HCT116 (cell line): ENCODE measurements at regions not wholly inside any gene's neighbourhood (a gene's known extent, or its start where the extent isn't known, plus 50 kb on each side); places are given as distances from the start of the nearest gene placed in this dataset.

Experiments used
- ATAC-seq: fragments of 200-7000 bp; cut with Tn5 transposase; 2 replicates; pipeline ENCODE4 v1.9.1; 2020; ENCODE audit warnings: mild to moderate bottlenecking, moderate library complexity
- BruUV-seq: library from RNA; stranded (reverse); fragments of 400-500 nt; replicated peaks from 2 replicates; lab custom pipeline; 2021; lab: Mats Ljungman, UMichigan
- CTCF ChIA-PET: fragments of 300-600 bp; sonication (Branson Sonifier 250); formaldehyde crosslinking; loops from one replicate; lab custom pipeline; 2021; ENCODE audit warnings: antibody characterized with exemption; lab: Charles Lee
- POLR2A ChIA-PET: fragments of 300-600, 350-600 bp; sonication (Branson Sonifier 250); formaldehyde crosslinking; loops from one replicate; lab custom pipeline; 2021; ENCODE audit warnings: antibody characterized with exemption; lab: Charles Lee
- RAD21 ChIA-PET, 2 experiments: fragments of 300-600 bp; sonication (Branson Sonifier 250); formaldehyde crosslinking; loops; one replicate each; lab custom pipeline; 2023; ENCODE audit warnings: low total read pairs in 2 of 2; ENCODE audit not compliant: uncharacterized antibody in 2 of 2, unreplicated experiment in 2 of 2, low non-redundant PET in 1 of 2; lab: Charles Lee
- DNase-seq: peaks from one replicate; pipeline ENCODE4 v3.0.0-alpha.2; 2010; ENCODE audit warnings: low read depth, low spot score
- H2AFZ ChIP-seq: fragments of 200-600 bp; shearing (Covaris generic), sonication (generic); 2 replicates; pipeline ENCODE4 v1.6.1; 2017; ENCODE audit warnings: low read depth, mixed run types, mixed read lengths, antibody characterized with exemption, low read length; ENCODE audit not compliant: poor library complexity, severe bottlenecking
- H3K27ac ChIP-seq: 2 replicates; pipeline ENCODE4 v1.5.1; 2012; ENCODE audit warnings: low read depth, low read length
- H3K27me3 ChIP-seq: fragments of 200-600 bp; sonication (generic); 2 replicates; pipeline ENCODE4 v1.6.1; 2016; ENCODE audit warnings: mixed run types, low read length, mixed read lengths; ENCODE audit not compliant: insufficient read depth
- H3K36me3 ChIP-seq, 2 experiments: fragments of 200-500 bp in 1 of 2; fragments of 200-600 bp in 1 of 2; sonication (Bioruptor generic) in 1 of 2; sonication (generic) in 1 of 2; 2 replicates each; pipeline versions ENCODE4 v1.5.1 to v1.6.1; 2014 to 2016; ENCODE audit warnings: low read length in 2 of 2, inconsistent platforms in 1 of 2, mixed read lengths in 1 of 2, mixed run types in 1 of 2; ENCODE audit not compliant: insufficient read depth in 2 of 2, control insufficient read depth in 1 of 2
- H3K4me1 ChIP-seq, 2 experiments: fragments of 200-600 bp in 1 of 2; sonication (generic) in 1 of 2; 2 replicates each; pipeline versions ENCODE4 v1.5.1 to v1.6.1; 2012 to 2017; ENCODE audit warnings: low read length in 2 of 2, inconsistent platforms in 1 of 2, mild to moderate bottlenecking in 1 of 2, mixed read lengths in 1 of 2, mixed run types in 1 of 2, moderate library complexity in 1 of 2; ENCODE audit not compliant: insufficient read depth in 2 of 2, control insufficient read depth in 1 of 2
- H3K4me2 ChIP-seq: fragments of 200-600 bp; sonication (generic); 2 replicates; pipeline ENCODE4 v1.6.1; 2017; ENCODE audit warnings: mixed run types, low read length, mixed read lengths
- H3K4me3 ChIP-seq, 2 experiments: fragments of 200-600 bp in 1 of 2; sonication (generic) in 1 of 2; replicated peaks in 1 of 2; 2 replicates each; pipeline ENCODE4 v1.5.1; 2011 to 2016; ENCODE audit warnings: low read length in 2 of 2, control low read depth in 1 of 2, low read depth in 1 of 2, mild to moderate bottlenecking in 1 of 2, mixed read lengths in 1 of 2, mixed run types in 1 of 2
- H3K79me2 ChIP-seq: fragments of 200-600 bp; sonication (generic); 2 replicates; pipeline ENCODE4 v1.6.1; 2017; ENCODE audit warnings: mild to moderate bottlenecking, mixed run types, low read length, moderate library complexity, mixed read lengths; ENCODE audit not compliant: insufficient read depth
- H3K9ac ChIP-seq: fragments of 200-600 bp; sonication (generic); 2 replicates; pipeline ENCODE4 v1.6.1; 2016; ENCODE audit warnings: low read length, mixed read lengths
- H3K9me2 ChIP-seq: fragments of 200-600 bp; sonication (generic), shearing (Covaris generic); 2 replicates; pipeline ENCODE4 v1.6.1; 2017; ENCODE audit warnings: mixed run types, mild to moderate bottlenecking, moderate library complexity; ENCODE audit not compliant: insufficient read depth
- H3K9me3 ChIP-seq, 2 experiments: fragments of 200-500 bp in 1 of 2; fragments of 200-600 bp in 1 of 2; sonication (Bioruptor generic) in 1 of 2; sonication (generic) in 1 of 2; 2 replicates each; pipeline ENCODE4 v1.6.1; 2014 to 2017; ENCODE audit warnings: low read length in 2 of 2, mixed read lengths in 2 of 2, inconsistent platforms in 1 of 2, low read depth in 1 of 2, mild to moderate bottlenecking in 1 of 2, mixed run types in 1 of 2, moderate library complexity in 1 of 2; ENCODE audit not compliant: control insufficient read depth in 1 of 2, insufficient read depth in 1 of 2
- H4K20me1 ChIP-seq: fragments of 200-600 bp; sonication (generic), shearing (Covaris generic); 2 replicates; pipeline ENCODE4 v1.6.1; 2017; ENCODE audit warnings: mixed run types, mild to moderate bottlenecking, moderate library complexity; ENCODE audit not compliant: insufficient read depth
- CEBPB ChIP-seq: IDR thresholded peaks from 2 replicates; pipeline ENCODE4 v1.6.1; 2012; ENCODE audit warnings: low read depth
- ELF1 ChIP-seq: IDR thresholded peaks from 2 replicates; pipeline ENCODE4 v1.6.1; 2012; ENCODE audit warnings: low read depth, borderline replicate concordance
- POLR2A ChIP-seq: IDR thresholded peaks from 2 replicates; pipeline ENCODE4 v1.7.0; 2011; ENCODE audit warnings: borderline replicate concordance; ENCODE audit not compliant: insufficient read depth, insufficient read length; ENCODE audit errors: extremely low read depth
- POLR2AphosphoS5 ChIP-seq: IDR thresholded peaks from 2 replicates; pipeline ENCODE4 v1.6.1; 2011; ENCODE audit warnings: mild to moderate bottlenecking, low read depth, low read length, moderate library complexity
- SIN3A ChIP-seq: IDR thresholded peaks from 2 replicates; pipeline ENCODE4 v1.6.1; 2012; ENCODE audit warnings: low read depth
- SP1 ChIP-seq: IDR thresholded peaks from 2 replicates; pipeline ENCODE4 v1.6.1; 2012; ENCODE audit warnings: low read depth
- ZFX ChIP-seq: fragments of 450-650 bp; IDR thresholded peaks from 2 replicates; pipeline ENCODE4 v1.6.1; 2017
- ZNF274 ChIP-seq: fragments of 200-500 bp; sonication (Bioruptor generic); IDR thresholded peaks from 2 replicates; pipeline ENCODE4 v1.6.1; 2014; ENCODE audit warnings: mild to moderate bottlenecking, low read depth, low read length, inconsistent platforms
- intact Hi-C: fragments of 100-400 bp; cut with micrococcal nuclease; formaldehyde crosslinking; loops from 2 replicates; pipeline ENCODE4 v1.10.0; 2022
- TF ChIP-seq, protein P1 (sequence below): IDR thresholded peaks from 2 replicates; pipeline ENCODE4 v1.6.1; 2011; ENCODE audit warnings: mild to moderate bottlenecking, low read length, moderate library complexity; ENCODE audit not compliant: insufficient replicate concordance; ENCODE audit errors: extremely low read depth
- TF ChIP-seq, protein P2 (sequence below): IDR thresholded peaks from 2 replicates; pipeline ENCODE4 v1.6.1; 2012
- TF ChIP-seq, protein P3 (sequence below), 3 experiments: fragments of 200-600 bp in 1 of 3; sonication (generic) in 1 of 3; IDR thresholded peaks in 2 of 3; conservative IDR thresholded peaks in 1 of 3; 2 replicates each; pipeline ENCODE4 v1.5.1; 2012 to 2017; ENCODE audit warnings: low read depth in 2 of 3, low read length in 2 of 3, antibody characterized with exemption in 1 of 3, borderline replicate concordance in 1 of 3, control low read depth in 1 of 3, mild to moderate bottlenecking in 1 of 3, mixed read lengths in 1 of 3, mixed run types in 1 of 3, moderate library complexity in 1 of 3; ENCODE audit not compliant: insufficient read depth in 1 of 3

DNA sequence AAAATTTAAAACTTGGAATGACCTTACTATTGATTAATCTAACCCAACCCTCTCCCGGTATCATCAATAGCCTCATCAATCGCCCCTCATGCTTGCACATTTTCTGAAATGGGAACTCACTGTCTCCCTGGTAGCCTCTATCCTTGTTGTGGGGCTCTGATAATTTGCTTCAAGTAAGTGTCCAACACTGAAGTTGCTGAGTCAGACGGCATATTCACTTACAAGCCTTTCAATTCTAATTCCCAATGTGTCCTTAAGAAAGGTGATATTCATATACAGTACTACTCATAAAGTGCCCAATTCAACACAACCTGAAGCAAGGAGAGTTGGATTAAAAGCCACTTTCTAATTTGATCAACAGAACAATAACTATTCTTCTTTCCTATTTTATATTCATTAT, 1146.1 kb upstream of the TMEM132C start:
- peaks cover 7 to 13% of the 10 kb centered on the region in 2 experiments for H3K4me1 ChIP-seq
- BruUV-seq = no TSS peak
- H3K27me3 ChIP-seq = no peaks in the 10 kb centered on the region
- no peak overlapping the region for H3K4me3 ChIP-seq
- RAD21 ChIA-PET = no interaction called here
- no peaks in the 10 kb centered on the region for H3K9me2 ChIP-seq
- no peaks in the 10 kb centered on the region for H3K79me2 ChIP-seq
- peaks cover 0 to 4% of the 10 kb centered on the region in 2 experiments; a peak in 2 of 4 replicates for H3K36me3 ChIP-seq
- TF ChIP-seq, protein P1, sequence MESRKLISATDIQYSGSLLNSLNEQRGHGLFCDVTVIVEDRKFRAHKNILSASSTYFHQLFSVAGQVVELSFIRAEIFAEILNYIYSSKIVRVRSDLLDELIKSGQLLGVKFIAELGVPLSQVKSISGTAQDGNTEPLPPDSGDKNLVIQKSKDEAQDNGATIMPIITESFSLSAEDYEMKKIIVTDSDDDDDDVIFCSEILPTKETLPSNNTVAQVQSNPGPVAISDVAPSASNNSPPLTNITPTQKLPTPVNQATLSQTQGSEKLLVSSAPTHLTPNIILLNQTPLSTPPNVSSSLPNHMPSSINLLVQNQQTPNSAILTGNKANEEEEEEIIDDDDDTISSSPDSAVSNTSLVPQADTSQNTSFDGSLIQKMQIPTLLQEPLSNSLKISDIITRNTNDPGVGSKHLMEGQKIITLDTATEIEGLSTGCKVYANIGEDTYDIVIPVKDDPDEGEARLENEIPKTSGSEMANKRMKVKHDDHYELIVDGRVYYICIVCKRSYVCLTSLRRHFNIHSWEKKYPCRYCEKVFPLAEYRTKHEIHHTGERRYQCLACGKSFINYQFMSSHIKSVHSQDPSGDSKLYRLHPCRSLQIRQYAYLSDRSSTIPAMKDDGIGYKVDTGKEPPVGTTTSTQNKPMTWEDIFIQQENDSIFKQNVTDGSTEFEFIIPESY = no peak
- TF ChIP-seq SP1 (no peak), ZFX (no peak), SIN3A (no peak), CEBPB (no peak)
- TF ChIP-seq, protein P2, sequence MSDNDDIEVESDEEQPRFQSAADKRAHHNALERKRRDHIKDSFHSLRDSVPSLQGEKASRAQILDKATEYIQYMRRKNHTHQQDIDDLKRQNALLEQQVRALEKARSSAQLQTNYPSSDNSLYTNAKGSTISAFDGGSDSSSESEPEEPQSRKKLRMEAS = no peak
- CTCF ChIA-PET = no interaction called here
- no peaks in the 10 kb centered on the region for H3K9me3 ChIP-seq
- no peak overlapping the region for H2AFZ ChIP-seq
- H3K9ac ChIP-seq = no peak overlapping the region
- POLR2A ChIA-PET = no interaction called here
- H4K20me1 ChIP-seq = no peaks in the 10 kb centered on the region
- ATAC-seq = no peak
- H3K27ac ChIP-seq = no peak overlapping the region
- intact Hi-C loops = no loop called here
- no peak overlapping the region for H3K4me2 ChIP-seq
- DNase-seq = no peak

DNA sequence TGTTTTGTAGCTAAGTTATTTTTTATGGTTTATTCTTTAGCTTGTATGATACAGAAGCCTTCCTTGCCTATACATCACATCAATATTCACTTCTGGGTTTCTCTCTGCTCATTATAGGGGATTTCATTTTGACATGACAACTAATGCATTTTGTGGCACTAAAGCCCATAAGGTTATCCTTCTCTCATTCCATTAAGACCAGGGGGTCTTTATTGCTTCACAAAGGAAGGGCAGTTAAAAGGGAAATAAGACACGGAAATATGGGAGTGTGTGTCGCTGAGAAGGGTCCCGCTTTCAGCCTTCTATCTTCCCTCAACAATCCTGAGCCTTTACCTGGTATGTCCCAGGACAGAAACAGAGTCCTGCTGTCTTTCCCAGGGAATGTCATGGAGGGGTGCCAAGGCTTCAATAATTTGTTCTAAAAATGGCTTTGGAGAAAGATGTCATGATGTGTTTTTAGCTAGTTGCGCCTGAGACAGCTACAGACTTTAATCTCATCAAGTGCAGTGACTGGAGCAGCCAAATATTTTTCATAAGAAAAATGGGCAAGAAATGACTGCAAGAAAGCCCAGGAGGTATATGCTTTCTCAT, 1145.4 kb upstream of the TMEM132C start:
- Histone ChIP-seq H3K9me2 (no peaks in the 10 kb centered on the region), H3K4me3 (no peak overlapping the region), H4K20me1 (no peaks in the 10 kb centered on the region), H3K79me2 (no peaks in the 10 kb centered on the region), H2AFZ (no peak overlapping the region), H3K9ac (no peak overlapping the region), H3K9me3 (no peaks in the 10 kb centered on the region), H3K27me3 (no peaks in the 10 kb centered on the region), H3K4me2 (no peak overlapping the region), H3K36me3 (peaks cover 0 to 4% of the 10 kb centered on the region in 2 experiments; a peak in 2 of 4 replicates), H3K27ac (no peak overlapping the region), H3K4me1 (peaks cover 11 to 19% of the 10 kb centered on the region in 2 experiments)
- ChIA-PET POLR2A (no interaction called here), RAD21 (no interaction called here), CTCF (interaction anchor here (0.8 kb wide), 1 partner anchor 13 kb away, joined by 3 read pairs; no protein-coding TSS in a partner anchor)
- no peak for ATAC-seq
- DNase-seq = no peak
- BruUV-seq = no TSS peak
- intact Hi-C loops = no loop called here
- TF ChIP-seq, protein P2 = no peak
- no peak for TF ChIP-seq ELF1
- no peak for TF ChIP-seq SIN3A
- no peak for TF ChIP-seq POLR2AphosphoS5
- TF ChIP-seq, protein P3, sequence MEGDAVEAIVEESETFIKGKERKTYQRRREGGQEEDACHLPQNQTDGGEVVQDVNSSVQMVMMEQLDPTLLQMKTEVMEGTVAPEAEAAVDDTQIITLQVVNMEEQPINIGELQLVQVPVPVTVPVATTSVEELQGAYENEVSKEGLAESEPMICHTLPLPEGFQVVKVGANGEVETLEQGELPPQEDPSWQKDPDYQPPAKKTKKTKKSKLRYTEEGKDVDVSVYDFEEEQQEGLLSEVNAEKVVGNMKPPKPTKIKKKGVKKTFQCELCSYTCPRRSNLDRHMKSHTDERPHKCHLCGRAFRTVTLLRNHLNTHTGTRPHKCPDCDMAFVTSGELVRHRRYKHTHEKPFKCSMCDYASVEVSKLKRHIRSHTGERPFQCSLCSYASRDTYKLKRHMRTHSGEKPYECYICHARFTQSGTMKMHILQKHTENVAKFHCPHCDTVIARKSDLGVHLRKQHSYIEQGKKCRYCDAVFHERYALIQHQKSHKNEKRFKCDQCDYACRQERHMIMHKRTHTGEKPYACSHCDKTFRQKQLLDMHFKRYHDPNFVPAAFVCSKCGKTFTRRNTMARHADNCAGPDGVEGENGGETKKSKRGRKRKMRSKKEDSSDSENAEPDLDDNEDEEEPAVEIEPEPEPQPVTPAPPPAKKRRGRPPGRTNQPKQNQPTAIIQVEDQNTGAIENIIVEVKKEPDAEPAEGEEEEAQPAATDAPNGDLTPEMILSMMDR (IDR thresholded peaks at IDR 0.05 in 2 of 3, conservative IDR thresholded peaks at IDR 0.05 in 1 of 3; ENCODE audit: borderline replicate concordance in 1 of 3, insufficient read depth in 1 of 3, low read depth in 2 of 3, low read length in 2 of 3) = no peak
- TF ChIP-seq ZNF274 = no peak
- no peak for TF ChIP-seq POLR2A
- no peak for TF ChIP-seq ZFX
